Islet precursor cell (in vitro differentiated cells): ENCODE measurements at regions not wholly inside any gene's neighbourhood (a gene's known extent, or its start where the extent isn't known, plus 50 kb on each side); places are given as distances from the start of the nearest gene placed in this dataset.
A peak's percentile ranks its signal among the peaks of the same experiment; 100 is the strongest.

Source experiments
- DNase-seq: peaks from one replicate; pipeline ENCODE4 v3.0.0-alpha.2; 2018

DNA sequence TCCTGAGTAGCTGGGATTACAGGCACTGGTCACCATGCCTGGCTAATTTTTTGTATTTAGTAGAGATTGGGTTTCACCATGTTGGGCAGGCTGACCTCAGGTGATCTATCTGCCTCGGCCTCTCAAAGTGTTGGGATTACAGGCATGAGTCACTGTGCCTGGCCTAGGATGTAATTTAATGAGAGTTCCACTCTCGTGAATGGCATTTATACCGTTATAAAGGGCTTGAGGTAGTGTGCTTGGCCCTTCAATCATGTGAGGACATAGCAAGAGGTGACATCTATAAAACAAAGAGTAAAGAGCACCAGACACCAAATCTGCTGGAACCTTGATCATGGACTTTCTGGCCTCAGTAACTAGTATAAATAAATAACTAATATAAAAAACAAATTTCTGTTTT, 93.5 kb upstream of the PPP1R9A start:
- DNase-seq = no peak

DNA sequence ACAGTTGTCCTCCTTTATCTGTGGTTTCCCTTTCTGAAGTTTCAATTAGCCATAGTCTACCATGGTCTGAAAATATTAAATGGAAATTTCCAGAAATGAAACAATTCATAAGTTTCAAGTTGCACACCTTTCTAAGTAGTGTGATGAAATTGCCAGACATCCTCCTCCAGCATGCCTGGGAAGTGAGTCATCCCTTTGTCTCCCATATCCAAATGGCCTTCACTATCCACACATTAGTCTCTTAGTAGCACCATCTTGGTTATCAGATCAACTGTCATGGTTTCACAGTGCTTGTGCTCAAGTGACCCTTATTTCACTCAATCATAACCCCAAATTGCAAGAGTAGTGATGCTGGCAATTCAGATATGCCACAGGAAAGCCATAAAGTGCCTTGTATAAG, 83.4 kb upstream of the PPP1R9A start:
- DNase-seq = peak; percentile 73

- no peak for DNase-seq
Measured at GRCh38 chr7:94829987-94830386, 77.4 kb upstream of the PPP1R9A start.

GRCh38 chr7:94832051-94832450, 75.3 kb upstream of the PPP1R9A start:
- no peak for DNase-seq

- no peak for DNase-seq
Measured at GRCh38 chr7:94834359-94834758, 73.0 kb upstream of the PPP1R9A start.

GRCh38 chr7:94838717-94839116, 68.7 kb upstream of the PPP1R9A start:
- no peak for DNase-seq

DNA sequence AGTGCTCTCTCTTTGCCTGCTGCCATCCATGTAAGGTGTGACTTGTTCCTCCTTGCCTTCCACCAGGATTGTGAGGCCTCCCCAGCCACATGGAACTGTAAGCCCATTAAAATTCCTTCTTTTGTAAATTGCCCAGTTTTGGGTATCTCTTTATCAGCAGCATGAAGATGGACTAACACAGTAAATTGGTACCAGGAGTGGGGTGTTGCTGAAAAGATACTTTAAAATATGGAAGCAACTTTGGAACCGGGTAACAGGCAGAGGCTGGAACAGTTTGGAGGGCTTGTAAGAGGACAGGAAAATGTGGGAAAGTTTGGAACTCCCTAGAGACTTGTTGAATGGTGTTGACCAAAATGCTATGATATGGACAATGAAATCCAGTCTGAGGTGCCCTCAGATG, 63.8 kb upstream of the PPP1R9A start:
- no peak for DNase-seq

GRCh38 chr7:94848531-94848930, 58.9 kb upstream of the PPP1R9A start:
- no peak for DNase-seq

DNA sequence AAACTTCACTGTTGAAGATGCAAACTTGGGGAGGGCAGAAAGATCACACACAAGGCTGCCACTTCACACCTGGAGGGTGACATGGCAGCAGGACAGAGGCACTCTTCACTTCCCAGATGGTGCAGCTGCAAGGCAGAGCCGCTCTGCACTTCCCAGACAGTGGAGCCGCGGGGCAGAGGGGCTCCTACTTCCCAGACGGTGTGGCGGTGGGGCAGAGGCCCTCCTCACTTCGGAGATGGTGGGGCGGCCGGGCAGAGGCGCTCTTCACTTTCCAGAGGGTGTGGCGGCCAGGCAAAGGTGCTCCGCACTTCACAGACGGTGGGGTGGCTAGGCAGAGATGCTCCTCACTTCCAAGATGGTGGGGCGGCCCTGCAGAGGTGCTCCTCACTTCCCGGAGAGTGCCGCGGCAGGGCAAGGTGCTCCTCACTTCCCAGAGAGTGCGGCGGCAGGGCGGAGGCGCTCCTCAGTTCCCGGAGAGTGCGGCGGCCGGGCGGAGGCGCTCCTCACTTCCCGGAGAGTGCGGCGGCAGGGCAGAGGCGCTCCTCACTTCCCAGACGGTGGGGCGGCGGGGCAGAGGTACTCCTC, 58.3 kb upstream of the PPP1R9A start:
- DNase-seq = no peak

GRCh38 chr7:94849636-94850208, 57.7 kb upstream of the PPP1R9A start:
- DNase-seq = no peak

GRCh38 chr7:94855589-94855988, 51.8 kb upstream of the PPP1R9A start:
- DNase-seq = no peak

- DNase-seq = no peak
Measured at GRCh38 chr7:94856643-94857042, 50.8 kb upstream of the PPP1R9A start.
